Lung (tissue), 11 donors: ENCODE measurements at regions not wholly inside any gene's neighbourhood (a gene's known extent, or its start where the extent isn't known, plus 50 kb on each side); places are given as distances from the start of the nearest gene placed in this dataset.

ENCODE experiments used
- ATAC-seq: fragments of 200-7000 bp; cut with Tn5 transposase; one replicate; pipeline ENCODE4 v1.9.1; 2020; ENCODE audit warnings: moderate number of reproducible peaks; ENCODE audit not compliant: insufficient read depth, low FRiP score
- DNase-seq, 3 donors: peaks; one replicate each; pipeline ENCODE4 v3.0.0-alpha.2; 2013 to 2017
- H3K27ac ChIP-seq, 2 donors: one replicate each; pipeline ENCODE4 v1.5.1; 2013; ENCODE audit warnings: mild to moderate bottlenecking in 2 of 2, moderate library complexity in 2 of 2, control low read depth in 1 of 2, inconsistent platforms in 1 of 2, low read depth in 1 of 2, low read length in 1 of 2
- H3K27me3 ChIP-seq, 3 donors: one replicate each; pipeline ENCODE4 v1.5.1; 2013; ENCODE audit warnings: low read length in 2 of 3; ENCODE audit not compliant: control insufficient read depth in 3 of 3, insufficient read depth in 3 of 3
- H3K36me3 ChIP-seq, 4 donors: one replicate each; pipeline ENCODE4 v1.5.1; 2013; ENCODE audit warnings: low read length in 4 of 4, mild to moderate bottlenecking in 1 of 4, moderate library complexity in 1 of 4; ENCODE audit not compliant: control insufficient read depth in 4 of 4, insufficient read depth in 4 of 4
- H3K4me1 ChIP-seq, 5 donors: one replicate each; pipeline ENCODE4 v1.5.1; 2013; ENCODE audit warnings: low read length in 5 of 5, mild to moderate bottlenecking in 2 of 5, moderate library complexity in 1 of 5; ENCODE audit not compliant: control insufficient read depth in 5 of 5, insufficient read depth in 5 of 5
- H3K4me3 ChIP-seq: one replicate; pipeline ENCODE4 v1.5.1; 2013; ENCODE audit warnings: mild to moderate bottlenecking, control low read depth, moderate library complexity
- H3K9ac ChIP-seq, 2 donors: one replicate each; pipeline ENCODE4 v1.5.1; 2013; ENCODE audit warnings: low read length in 2 of 2, control low read depth in 1 of 2; ENCODE audit not compliant: insufficient read depth in 1 of 2
- H3K9me3 ChIP-seq, 4 donors: one replicate each; pipeline ENCODE4 v1.5.1; 2013; ENCODE audit warnings: low read length in 3 of 4, mild to moderate bottlenecking in 1 of 4, moderate library complexity in 1 of 4; ENCODE audit not compliant: control insufficient read depth in 4 of 4, insufficient read depth in 3 of 4
- CTCF ChIP-seq: IDR thresholded peaks from 2 replicates; pipeline ENCODE4 v1.5.1; 2012; ENCODE audit warnings: mild to moderate bottlenecking; ENCODE audit errors: control extremely low read depth, extremely low read depth
- WGBS, 2 donors: extraction: QIAGEN DNeasy Blood & Tissue Kit; methylation state at CpG; one replicate each; pipeline ENCODE4 v1.1.7; 2013; 5-methylcytosine and 5-hydroxymethylcytosine counted together
- donor health status: control.
- donor health status: control.
- donor health status: Bipolar disorder and iron deficiency.
- donor health status: healthy.
- donor health status: DM: yes; HTN: yes; CAD: no.

- Histone ChIP-seq H3K9me3 (no peaks in the 10 kb centered on the region), H3K9ac (no peak overlapping the region), H3K4me1 (peaks cover 0 to 6% (median 3%) of the 10 kb centered on the region in 5 donors), H3K27ac (no peak overlapping the region), H3K36me3 (no peaks in the 10 kb centered on the region), H3K27me3 (no peaks in the 10 kb centered on the region), H3K4me3 (no peak overlapping the region)
- peak; percentile 48 for TF ChIP-seq CTCF
- DNase-seq: peak; percentile 69 to 74 (median 72)
- ATAC-seq: no peak
- 39 to 40% methylated on average over 19 of the region's 19 CpGs for WGBS, 2 donors
These were observed 66.8 kb upstream of the ASAP2 start for GRCh38 chr2:9139491-9140443.

GRCh38 chr2:9137379-9138150 lies 69.0 kb upstream of the ASAP2 start:
- Histone ChIP-seq H3K9me3 (peaks cover 0 to 2% (median 0%) of the 10 kb centered on the region in 4 donors), H3K4me1 (no peaks in the 10 kb centered on the region), H3K27ac (no peak overlapping the region), H3K27me3 (no peaks in the 10 kb centered on the region), H3K9ac (no peak overlapping the region), H3K4me3 (no peak overlapping the region), H3K36me3 (no peaks in the 10 kb centered on the region)
- no peak for TF ChIP-seq CTCF
- DNase-seq: no peak
- WGBS, 2 donors: 84 to 88% methylated on average over 24 of the region's 24 CpGs
- ATAC-seq: no peak

GRCh38 chr2:9135822-9136558 lies 70.6 kb upstream of the ASAP2 start:
- DNase-seq (peak in 2 of 3 donors; percentile 36 to 54), ATAC-seq (no peak)
- H3K9ac ChIP-seq: no peak overlapping the region
- H3K27ac ChIP-seq: no peak overlapping the region
- H3K27me3 ChIP-seq: no peaks in the 10 kb centered on the region
- H3K4me1 ChIP-seq: no peaks in the 10 kb centered on the region
- no peak for TF ChIP-seq CTCF
- peaks cover 0 to 2% (median 0%) of the 10 kb centered on the region in 4 donors for H3K9me3 ChIP-seq
- no peak overlapping the region for H3K4me3 ChIP-seq
- H3K36me3 ChIP-seq: no peaks in the 10 kb centered on the region
- 89 to 91% methylated on average over 15 of the region's 15 CpGs for WGBS, 2 donors
